Liver (tissue), 8 donors: ENCODE measurements at regions not wholly inside any gene's neighbourhood (a gene's known extent, or its start where the extent isn't known, plus 50 kb on each side); places are given as distances from the start of the nearest gene placed in this dataset.

ENCODE experiments used
- DNase-seq: peaks from one replicate; pipeline ENCODE4 v3.0.0-alpha.2; 2017; ENCODE audit warnings: low spot score
- H3K27ac ChIP-seq, 2 donors: one replicate each; pipeline ENCODE4 v1.7.0; 2013; ENCODE audit warnings: inconsistent platforms in 2 of 2, low read length in 2 of 2, control low read depth in 1 of 2, low read depth in 1 of 2, mild to moderate bottlenecking in 1 of 2
- H3K27me3 ChIP-seq, 4 donors: one replicate each; pipeline versions ENCODE4 v1.6.1 to v1.7.0; 2013; ENCODE audit warnings: low read length in 3 of 4, inconsistent platforms in 1 of 4, mild to moderate bottlenecking in 1 of 4, moderate library complexity in 1 of 4; ENCODE audit not compliant: control insufficient read depth in 4 of 4, insufficient read depth in 4 of 4
- H3K36me3 ChIP-seq, 4 donors: one replicate each; pipeline versions ENCODE4 v1.6.1 to v1.7.0; 2013; ENCODE audit warnings: low read length in 3 of 4, mild to moderate bottlenecking in 3 of 4, low read depth in 1 of 4, moderate library complexity in 1 of 4; ENCODE audit not compliant: control insufficient read depth in 4 of 4, insufficient read depth in 3 of 4
- H3K4me1 ChIP-seq, 4 donors: one replicate each; pipeline versions ENCODE4 v1.6.1 to v1.7.0; 2013; ENCODE audit warnings: low read length in 3 of 4, mild to moderate bottlenecking in 3 of 4, moderate library complexity in 1 of 4; ENCODE audit not compliant: control insufficient read depth in 4 of 4, insufficient read depth in 4 of 4
- H3K4me3 ChIP-seq, 3 donors: one replicate each; pipeline versions ENCODE4 v1.6.1 to v1.7.0; 2013; ENCODE audit warnings: low read length in 3 of 3, control low read depth in 1 of 3, low read depth in 1 of 3, mild to moderate bottlenecking in 1 of 3
- H3K9ac ChIP-seq, 2 donors: one replicate each; pipeline ENCODE4 v1.7.0; 2013; ENCODE audit warnings: low read length in 2 of 2, mild to moderate bottlenecking in 2 of 2, moderate library complexity in 2 of 2, control low read depth in 1 of 2, low read depth in 1 of 2
- H3K9me3 ChIP-seq, 4 donors: one replicate each; pipeline versions ENCODE4 v1.6.1 to v1.7.0; 2013; ENCODE audit warnings: low read length in 3 of 4; ENCODE audit not compliant: control insufficient read depth in 4 of 4
- ATF3 ChIP-seq: IDR thresholded peaks from 2 replicates; pipeline ENCODE4 v1.6.1; 2016; ENCODE audit warnings: antibody characterized with exemption
- EGR1 ChIP-seq, 2 donors: IDR thresholded peaks; 2 replicates each; pipeline ENCODE4 v1.6.1; 2016 to 2018; ENCODE audit warnings: antibody characterized with exemption in 2 of 2, low read depth in 2 of 2
- FOXA1 ChIP-seq: IDR thresholded peaks from 2 replicates; pipeline ENCODE4 v1.6.1; 2016; ENCODE audit warnings: antibody characterized with exemption
- GABPA ChIP-seq, 2 donors: IDR thresholded peaks in 1 of 2; conservative IDR thresholded peaks in 1 of 2; 2 replicates each; pipeline ENCODE4 v1.6.1; 2016; ENCODE audit warnings: antibody characterized with exemption in 2 of 2, mild to moderate bottlenecking in 1 of 2, moderate library complexity in 1 of 2
- HNF4G ChIP-seq: IDR thresholded peaks from 2 replicates; pipeline ENCODE4 v1.6.1; 2016; ENCODE audit warnings: antibody characterized with exemption
- JUND ChIP-seq, 2 donors: IDR thresholded peaks; 2 replicates each; pipeline ENCODE4 v1.6.1; 2016; ENCODE audit warnings: antibody characterized with exemption in 2 of 2
- NR2F2 ChIP-seq: IDR thresholded peaks from 2 replicates; pipeline ENCODE4 v1.6.1; 2016; ENCODE audit warnings: antibody characterized with exemption
- SP1 ChIP-seq: IDR thresholded peaks from 2 replicates; pipeline ENCODE4 v1.6.1; 2018; ENCODE audit warnings: antibody characterized with exemption, mild to moderate bottlenecking
- TAF1 ChIP-seq: conservative IDR thresholded peaks from 2 replicates; pipeline ENCODE4 v1.6.1; 2016; ENCODE audit warnings: antibody characterized with exemption, mild to moderate bottlenecking
- YY1 ChIP-seq: IDR thresholded peaks from 2 replicates; pipeline ENCODE4 v1.6.1; 2016; ENCODE audit warnings: antibody characterized with exemption, mild to moderate bottlenecking
- ZBTB33 ChIP-seq: IDR thresholded peaks from 2 replicates; pipeline ENCODE4 v1.6.1; 2016; ENCODE audit warnings: antibody characterized with exemption
- WGBS: extraction: QIAGEN DNeasy Blood & Tissue Kit; methylation state at CpG from one replicate; pipeline ENCODE4 v1.1.7; 2013; 5-methylcytosine and 5-hydroxymethylcytosine counted together
- TF ChIP-seq, protein P1 (sequence below): fragments of 150-350 bp; IDR thresholded peaks from 2 replicates; pipeline ENCODE4 v1.5.1; 2017; ENCODE audit warnings: improper control_type of control experiment, low read depth, low read length; ENCODE audit not compliant: missing input control
- TF ChIP-seq, protein P2 (sequence below): IDR thresholded peaks from 2 replicates; pipeline ENCODE4 v1.6.1; 2016; ENCODE audit warnings: antibody characterized with exemption
- TF ChIP-seq, protein P3 (sequence below): IDR thresholded peaks from 2 replicates; pipeline ENCODE4 v1.6.1; 2016; ENCODE audit warnings: antibody characterized with exemption, mild to moderate bottlenecking
- donor health status: healthy.
- donor health status: healthy.
- donor health status: healthy.
- donor health status: healthy.
- donor health status: healthy.

GRCh38 chr15:70589728-70590127 is 173.6 kb downstream of the UACA start:
- Histone ChIP-seq H3K4me3 (no peak overlapping the region), H3K9me3 (peaks cover 0 to 2% (median under 1%) of the 10 kb centered on the region in 4 donors), H3K27ac (no peak overlapping the region), H3K27me3 (peaks cover 0 to 2% (median 0%) of the 10 kb centered on the region in 4 donors), H3K36me3 (no peaks in the 10 kb centered on the region), H3K4me1 (peaks cover 0 to 8% (median 5%) of the 10 kb centered on the region in 4 donors), H3K9ac (no peak overlapping the region)
- no peak for DNase-seq
- WGBS: 64% methylated on average over 4 of the region's 4 CpGs
- no peak for TF ChIP-seq YY1
- TF ChIP-seq, protein P1, sequence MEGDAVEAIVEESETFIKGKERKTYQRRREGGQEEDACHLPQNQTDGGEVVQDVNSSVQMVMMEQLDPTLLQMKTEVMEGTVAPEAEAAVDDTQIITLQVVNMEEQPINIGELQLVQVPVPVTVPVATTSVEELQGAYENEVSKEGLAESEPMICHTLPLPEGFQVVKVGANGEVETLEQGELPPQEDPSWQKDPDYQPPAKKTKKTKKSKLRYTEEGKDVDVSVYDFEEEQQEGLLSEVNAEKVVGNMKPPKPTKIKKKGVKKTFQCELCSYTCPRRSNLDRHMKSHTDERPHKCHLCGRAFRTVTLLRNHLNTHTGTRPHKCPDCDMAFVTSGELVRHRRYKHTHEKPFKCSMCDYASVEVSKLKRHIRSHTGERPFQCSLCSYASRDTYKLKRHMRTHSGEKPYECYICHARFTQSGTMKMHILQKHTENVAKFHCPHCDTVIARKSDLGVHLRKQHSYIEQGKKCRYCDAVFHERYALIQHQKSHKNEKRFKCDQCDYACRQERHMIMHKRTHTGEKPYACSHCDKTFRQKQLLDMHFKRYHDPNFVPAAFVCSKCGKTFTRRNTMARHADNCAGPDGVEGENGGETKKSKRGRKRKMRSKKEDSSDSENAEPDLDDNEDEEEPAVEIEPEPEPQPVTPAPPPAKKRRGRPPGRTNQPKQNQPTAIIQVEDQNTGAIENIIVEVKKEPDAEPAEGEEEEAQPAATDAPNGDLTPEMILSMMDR: no peak
- TF ChIP-seq GABPA (IDR thresholded peaks at IDR 0.05 in 1 of 2, conservative IDR thresholded peaks at IDR 0.05 in 1 of 2): no peak
- no peak for TF ChIP-seq FOXA1
- TF ChIP-seq ATF3: no peak
- no peak for TF ChIP-seq ZBTB33
- TF ChIP-seq EGR1 (IDR thresholded peaks at IDR 0.05; ENCODE audit: low read depth in 2 of 2): no peak
- TF ChIP-seq, protein P2, sequence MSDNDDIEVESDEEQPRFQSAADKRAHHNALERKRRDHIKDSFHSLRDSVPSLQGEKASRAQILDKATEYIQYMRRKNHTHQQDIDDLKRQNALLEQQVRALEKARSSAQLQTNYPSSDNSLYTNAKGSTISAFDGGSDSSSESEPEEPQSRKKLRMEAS: no peak
- TF ChIP-seq SP1: no peak
- no peak for TF ChIP-seq NR2F2
- TF ChIP-seq HNF4G: no peak
- TF ChIP-seq TAF1: no peak
- TF ChIP-seq, protein P3, sequence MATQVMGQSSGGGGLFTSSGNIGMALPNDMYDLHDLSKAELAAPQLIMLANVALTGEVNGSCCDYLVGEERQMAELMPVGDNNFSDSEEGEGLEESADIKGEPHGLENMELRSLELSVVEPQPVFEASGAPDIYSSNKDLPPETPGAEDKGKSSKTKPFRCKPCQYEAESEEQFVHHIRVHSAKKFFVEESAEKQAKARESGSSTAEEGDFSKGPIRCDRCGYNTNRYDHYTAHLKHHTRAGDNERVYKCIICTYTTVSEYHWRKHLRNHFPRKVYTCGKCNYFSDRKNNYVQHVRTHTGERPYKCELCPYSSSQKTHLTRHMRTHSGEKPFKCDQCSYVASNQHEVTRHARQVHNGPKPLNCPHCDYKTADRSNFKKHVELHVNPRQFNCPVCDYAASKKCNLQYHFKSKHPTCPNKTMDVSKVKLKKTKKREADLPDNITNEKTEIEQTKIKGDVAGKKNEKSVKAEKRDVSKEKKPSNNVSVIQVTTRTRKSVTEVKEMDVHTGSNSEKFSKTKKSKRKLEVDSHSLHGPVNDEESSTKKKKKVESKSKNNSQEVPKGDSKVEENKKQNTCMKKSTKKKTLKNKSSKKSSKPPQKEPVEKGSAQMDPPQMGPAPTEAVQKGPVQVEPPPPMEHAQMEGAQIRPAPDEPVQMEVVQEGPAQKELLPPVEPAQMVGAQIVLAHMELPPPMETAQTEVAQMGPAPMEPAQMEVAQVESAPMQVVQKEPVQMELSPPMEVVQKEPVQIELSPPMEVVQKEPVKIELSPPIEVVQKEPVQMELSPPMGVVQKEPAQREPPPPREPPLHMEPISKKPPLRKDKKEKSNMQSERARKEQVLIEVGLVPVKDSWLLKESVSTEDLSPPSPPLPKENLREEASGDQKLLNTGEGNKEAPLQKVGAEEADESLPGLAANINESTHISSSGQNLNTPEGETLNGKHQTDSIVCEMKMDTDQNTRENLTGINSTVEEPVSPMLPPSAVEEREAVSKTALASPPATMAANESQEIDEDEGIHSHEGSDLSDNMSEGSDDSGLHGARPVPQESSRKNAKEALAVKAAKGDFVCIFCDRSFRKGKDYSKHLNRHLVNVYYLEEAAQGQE: no peak

DNA sequence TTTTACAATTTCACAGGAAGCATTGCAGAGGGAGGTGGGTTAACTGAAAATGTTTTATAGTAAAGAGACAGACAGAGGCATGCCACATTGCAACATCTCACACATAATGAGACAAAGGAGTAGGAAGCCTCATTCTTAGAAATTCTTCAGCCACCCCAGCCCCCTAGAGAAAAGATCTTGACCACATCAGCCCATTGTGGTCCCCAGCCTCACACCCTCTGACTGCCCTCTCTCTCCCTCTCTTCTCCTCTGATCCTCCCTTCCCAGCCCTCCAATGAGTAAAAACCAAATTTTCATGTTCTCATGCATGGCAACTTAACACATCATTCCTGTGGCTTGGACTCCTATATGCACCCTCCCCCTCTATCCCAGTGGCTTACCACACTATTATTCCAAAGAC is 174.1 kb downstream of the UACA start:
- DNase-seq: no peak
- no peak for TF ChIP-seq JUND (IDR thresholded peaks at IDR 0.05)

More for the DNA sequence above, 174.1 kb downstream of the UACA start:
- H3K36me3 ChIP-seq: no peaks in the 10 kb centered on the region
- H3K27ac ChIP-seq: no peak overlapping the region
- no peak overlapping the region for H3K9ac ChIP-seq
- no peak overlapping the region for H3K4me3 ChIP-seq
- H3K4me1 ChIP-seq: peaks cover 0 to 8% (median 5%) of the 10 kb centered on the region in 4 donors
- H3K27me3 ChIP-seq: peaks cover 0 to 2% (median 0%) of the 10 kb centered on the region in 4 donors
- H3K9me3 ChIP-seq: peaks cover 0 to 1% (median 0%) of the 10 kb centered on the region in 4 donors
